ENCODE measurements at regions not wholly inside any gene's neighbourhood (a gene's known extent, or its start where the extent isn't known, plus 50 kb on each side); places are given as distances from the start of the nearest gene placed in this dataset.

DNA sequence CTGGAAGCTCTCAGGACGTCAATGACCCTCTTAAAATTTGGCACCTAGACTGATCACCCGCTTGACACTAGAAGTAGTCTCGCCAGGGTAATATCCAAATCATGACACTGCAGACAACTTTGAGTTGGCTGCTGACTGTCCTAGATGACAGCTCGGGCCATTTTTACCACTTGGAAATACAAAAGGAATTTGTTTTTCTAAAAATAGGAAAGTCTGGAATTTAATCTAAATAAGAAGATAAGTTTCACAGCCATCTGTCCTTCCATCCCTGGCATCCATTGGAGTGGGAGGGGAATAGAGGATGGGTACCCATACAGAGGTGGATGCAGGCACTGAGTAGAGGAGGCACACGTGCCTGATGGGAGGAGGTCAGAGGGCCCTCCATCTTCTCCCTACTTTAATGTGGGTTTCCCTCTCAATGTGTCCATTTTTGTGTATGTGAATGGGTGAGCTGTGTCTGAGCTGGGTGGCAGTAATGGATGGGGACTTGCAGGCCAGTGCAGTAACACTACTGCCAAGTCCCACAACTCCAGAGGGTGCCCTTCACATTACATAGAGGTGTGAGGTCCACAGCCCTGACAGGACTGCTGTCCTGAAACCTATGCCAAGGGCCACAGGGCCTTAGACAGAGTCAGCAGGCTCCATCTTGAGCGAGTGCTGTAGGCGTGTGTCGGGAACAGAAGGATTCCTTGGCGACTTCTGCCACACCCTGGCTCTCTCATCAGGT is 104.8 kb upstream of the IPO9 start:
- peak; percentile 7 for ATAC-seq
- TF ChIP-seq ZFP30 (CRISPR knock-in tag; IDR thresholded peaks at IDR 0.05) (no peak), SNAI2 (CRISPR knock-in tag; IDR thresholded peaks at IDR 0.05) (no peak), GLIS3 (CRISPR knock-in tag; IDR thresholded peaks at IDR 0.05) (no peak), ZNF70 (CRISPR knock-in tag; IDR thresholded peaks at IDR 0.05) (no peak), ISL1 (CRISPR knock-in tag; IDR thresholded peaks at IDR 0.05) (no peak), CSDC2 (CRISPR knock-in tag; IDR thresholded peaks at IDR 0.05) (no peak), BACH2 (CRISPR knock-in tag; IDR thresholded peaks at IDR 0.05; ENCODE audit: borderline replicate concordance) (no peak)
- TF ChIP-seq, protein P1, sequence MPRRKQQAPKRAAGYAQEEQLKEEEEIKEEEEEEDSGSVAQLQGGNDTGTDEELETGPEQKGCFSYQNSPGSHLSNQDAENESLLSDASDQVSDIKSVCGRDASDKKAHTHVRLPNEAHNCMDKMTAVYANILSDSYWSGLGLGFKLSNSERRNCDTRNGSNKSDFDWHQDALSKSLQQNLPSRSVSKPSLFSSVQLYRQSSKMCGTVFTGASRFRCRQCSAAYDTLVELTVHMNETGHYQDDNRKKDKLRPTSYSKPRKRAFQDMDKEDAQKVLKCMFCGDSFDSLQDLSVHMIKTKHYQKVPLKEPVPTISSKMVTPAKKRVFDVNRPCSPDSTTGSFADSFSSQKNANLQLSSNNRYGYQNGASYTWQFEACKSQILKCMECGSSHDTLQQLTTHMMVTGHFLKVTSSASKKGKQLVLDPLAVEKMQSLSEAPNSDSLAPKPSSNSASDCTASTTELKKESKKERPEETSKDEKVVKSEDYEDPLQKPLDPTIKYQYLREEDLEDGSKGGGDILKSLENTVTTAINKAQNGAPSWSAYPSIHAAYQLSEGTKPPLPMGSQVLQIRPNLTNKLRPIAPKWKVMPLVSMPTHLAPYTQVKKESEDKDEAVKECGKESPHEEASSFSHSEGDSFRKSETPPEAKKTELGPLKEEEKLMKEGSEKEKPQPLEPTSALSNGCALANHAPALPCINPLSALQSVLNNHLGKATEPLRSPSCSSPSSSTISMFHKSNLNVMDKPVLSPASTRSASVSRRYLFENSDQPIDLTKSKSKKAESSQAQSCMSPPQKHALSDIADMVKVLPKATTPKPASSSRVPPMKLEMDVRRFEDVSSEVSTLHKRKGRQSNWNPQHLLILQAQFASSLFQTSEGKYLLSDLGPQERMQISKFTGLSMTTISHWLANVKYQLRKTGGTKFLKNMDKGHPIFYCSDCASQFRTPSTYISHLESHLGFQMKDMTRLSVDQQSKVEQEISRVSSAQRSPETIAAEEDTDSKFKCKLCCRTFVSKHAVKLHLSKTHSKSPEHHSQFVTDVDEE (CRISPR knock-in tag; IDR thresholded peaks at IDR 0.05), result no peak

DNA sequence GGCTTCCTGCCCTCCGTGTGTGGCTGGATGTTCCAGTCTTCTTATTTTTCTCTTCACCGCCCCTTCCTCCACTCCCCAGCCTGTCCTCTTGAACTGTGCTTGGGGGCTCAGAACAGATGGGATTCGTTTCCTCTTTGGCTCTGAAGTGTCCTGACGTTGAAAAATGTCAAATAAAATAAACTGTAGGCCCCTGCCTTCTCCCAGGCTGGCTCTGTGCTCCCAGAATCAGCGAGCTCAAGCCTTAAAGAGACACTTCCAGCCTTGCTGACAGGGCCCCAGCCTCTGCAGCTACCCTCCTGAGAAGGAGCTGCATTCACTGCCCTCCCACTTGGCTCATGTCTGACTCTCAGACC is 104.2 kb upstream of the IPO9 start:
- TF ChIP-seq ISL1 (CRISPR knock-in tag; IDR thresholded peaks at IDR 0.05), result no peak
- TF ChIP-seq ZC3H10 (CRISPR knock-in tag; IDR thresholded peaks at IDR 0.05), result no peak
- peak; percentile 10 for ATAC-seq

DNA sequence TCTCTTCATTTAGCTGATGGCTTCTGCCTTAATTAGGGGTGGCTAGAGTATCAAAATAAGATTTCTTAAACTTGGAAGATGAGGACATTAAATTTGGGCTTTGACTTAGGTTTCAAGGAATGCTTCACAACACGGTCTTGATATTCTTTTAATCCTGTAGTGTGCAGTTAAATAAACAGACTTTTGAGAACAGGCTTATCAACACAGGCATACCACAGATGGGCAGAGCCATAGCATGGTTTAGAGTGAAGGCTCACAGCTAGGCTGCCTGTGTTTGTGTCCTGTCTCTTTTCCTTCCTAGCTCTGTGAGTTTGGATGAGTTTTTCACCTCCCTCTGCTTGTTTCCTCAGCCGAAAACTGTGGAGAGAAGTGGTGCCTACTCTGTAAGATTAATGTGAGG is 102.3 kb upstream of the IPO9 start:
- TF ChIP-seq, protein P1 (CRISPR knock-in tag; IDR thresholded peaks at IDR 0.05), result no peak
- TF ChIP-seq, protein P2, sequence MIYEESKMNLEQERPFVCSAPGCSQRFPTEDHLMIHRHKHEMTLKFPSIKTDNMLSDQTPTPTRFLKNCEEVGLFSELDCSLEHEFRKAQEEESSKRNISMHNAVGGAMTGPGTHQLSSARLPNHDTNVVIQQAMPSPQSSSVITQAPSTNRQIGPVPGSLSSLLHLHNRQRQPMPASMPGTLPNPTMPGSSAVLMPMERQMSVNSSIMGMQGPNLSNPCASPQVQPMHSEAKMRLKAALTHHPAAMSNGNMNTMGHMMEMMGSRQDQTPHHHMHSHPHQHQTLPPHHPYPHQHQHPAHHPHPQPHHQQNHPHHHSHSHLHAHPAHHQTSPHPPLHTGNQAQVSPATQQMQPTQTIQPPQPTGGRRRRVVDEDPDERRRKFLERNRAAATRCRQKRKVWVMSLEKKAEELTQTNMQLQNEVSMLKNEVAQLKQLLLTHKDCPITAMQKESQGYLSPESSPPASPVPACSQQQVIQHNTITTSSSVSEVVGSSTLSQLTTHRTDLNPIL (CRISPR knock-in tag; IDR thresholded peaks at IDR 0.05; ENCODE audit: low read depth), result no peak
- TF ChIP-seq, protein P3, sequence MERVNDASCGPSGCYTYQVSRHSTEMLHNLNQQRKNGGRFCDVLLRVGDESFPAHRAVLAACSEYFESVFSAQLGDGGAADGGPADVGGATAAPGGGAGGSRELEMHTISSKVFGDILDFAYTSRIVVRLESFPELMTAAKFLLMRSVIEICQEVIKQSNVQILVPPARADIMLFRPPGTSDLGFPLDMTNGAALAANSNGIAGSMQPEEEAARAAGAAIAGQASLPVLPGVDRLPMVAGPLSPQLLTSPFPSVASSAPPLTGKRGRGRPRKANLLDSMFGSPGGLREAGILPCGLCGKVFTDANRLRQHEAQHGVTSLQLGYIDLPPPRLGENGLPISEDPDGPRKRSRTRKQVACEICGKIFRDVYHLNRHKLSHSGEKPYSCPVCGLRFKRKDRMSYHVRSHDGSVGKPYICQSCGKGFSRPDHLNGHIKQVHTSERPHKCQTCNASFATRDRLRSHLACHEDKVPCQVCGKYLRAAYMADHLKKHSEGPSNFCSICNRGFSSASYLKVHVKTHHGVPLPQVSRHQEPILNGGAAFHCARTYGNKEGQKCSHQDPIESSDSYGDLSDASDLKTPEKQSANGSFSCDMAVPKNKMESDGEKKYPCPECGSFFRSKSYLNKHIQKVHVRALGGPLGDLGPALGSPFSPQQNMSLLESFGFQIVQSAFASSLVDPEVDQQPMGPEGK (CRISPR knock-in tag; IDR thresholded peaks at IDR 0.05; ENCODE audit: borderline replicate concordance), result no peak
- no peak for TF ChIP-seq CSDC2 (CRISPR knock-in tag; IDR thresholded peaks at IDR 0.05)
- TF ChIP-seq ISL1 (CRISPR knock-in tag; IDR thresholded peaks at IDR 0.05), result no peak
- no peak for TF ChIP-seq ESRRG (CRISPR knock-in tag; IDR thresholded peaks at IDR 0.05)
- no peak for TF ChIP-seq ARNTL (CRISPR knock-in tag; IDR thresholded peaks at IDR 0.05; ENCODE audit: borderline replicate concordance, low read depth)
- no peak for TF ChIP-seq TOX (CRISPR knock-in tag; IDR thresholded peaks at IDR 0.05; ENCODE audit: borderline replicate concordance)
- no peak for TF ChIP-seq PPARA (CRISPR knock-in tag; IDR thresholded peaks at IDR 0.05; ENCODE audit: borderline replicate concordance)
- no peak for TF ChIP-seq OSR1 (CRISPR knock-in tag; IDR thresholded peaks at IDR 0.05)
- no peak for TF ChIP-seq ZNF8 (CRISPR knock-in tag; IDR thresholded peaks at IDR 0.05)
- no peak for TF ChIP-seq RARB (CRISPR knock-in tag; IDR thresholded peaks at IDR 0.05)
- TF ChIP-seq SNAI2 (CRISPR knock-in tag; IDR thresholded peaks at IDR 0.05), result no peak
- TF ChIP-seq, protein P4, sequence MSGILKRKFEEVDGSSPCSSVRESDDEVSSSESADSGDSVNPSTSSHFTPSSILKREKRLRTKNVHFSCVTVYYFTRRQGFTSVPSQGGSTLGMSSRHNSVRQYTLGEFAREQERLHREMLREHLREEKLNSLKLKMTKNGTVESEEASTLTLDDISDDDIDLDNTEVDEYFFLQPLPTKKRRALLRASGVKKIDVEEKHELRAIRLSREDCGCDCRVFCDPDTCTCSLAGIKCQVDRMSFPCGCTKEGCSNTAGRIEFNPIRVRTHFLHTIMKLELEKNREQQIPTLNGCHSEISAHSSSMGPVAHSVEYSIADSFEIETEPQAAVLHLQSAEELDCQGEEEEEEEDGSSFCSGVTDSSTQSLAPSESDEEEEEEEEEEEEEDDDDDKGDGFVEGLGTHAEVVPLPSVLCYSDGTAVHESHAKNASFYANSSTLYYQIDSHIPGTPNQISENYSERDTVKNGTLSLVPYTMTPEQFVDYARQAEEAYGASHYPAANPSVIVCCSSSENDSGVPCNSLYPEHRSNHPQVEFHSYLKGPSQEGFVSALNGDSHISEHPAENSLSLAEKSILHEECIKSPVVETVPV (CRISPR knock-in tag; IDR thresholded peaks at IDR 0.05), result no peak
- TF ChIP-seq, protein P5, sequence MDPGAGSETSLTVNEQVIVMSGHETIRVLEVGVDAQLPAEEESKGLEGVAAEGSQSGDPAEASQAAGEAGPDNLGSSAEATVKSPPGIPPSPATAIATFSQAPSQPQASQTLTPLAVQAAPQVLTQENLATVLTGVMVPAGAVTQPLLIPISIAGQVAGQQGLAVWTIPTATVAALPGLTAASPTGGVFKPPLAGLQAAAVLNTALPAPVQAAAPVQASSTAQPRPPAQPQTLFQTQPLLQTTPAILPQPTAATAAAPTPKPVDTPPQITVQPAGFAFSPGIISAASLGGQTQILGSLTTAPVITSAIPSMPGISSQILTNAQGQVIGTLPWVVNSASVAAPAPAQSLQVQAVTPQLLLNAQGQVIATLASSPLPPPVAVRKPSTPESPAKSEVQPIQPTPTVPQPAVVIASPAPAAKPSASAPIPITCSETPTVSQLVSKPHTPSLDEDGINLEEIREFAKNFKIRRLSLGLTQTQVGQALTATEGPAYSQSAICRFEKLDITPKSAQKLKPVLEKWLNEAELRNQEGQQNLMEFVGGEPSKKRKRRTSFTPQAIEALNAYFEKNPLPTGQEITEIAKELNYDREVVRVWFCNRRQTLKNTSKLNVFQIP (CRISPR knock-in tag; IDR thresholded peaks at IDR 0.05; ENCODE audit: borderline replicate concordance, low read depth), result no peak
- no peak for TF ChIP-seq ZNF70 (CRISPR knock-in tag; IDR thresholded peaks at IDR 0.05)
- ATAC-seq, result no peak
